GM12878 (cell line): ENCODE measurements at regions not wholly inside any gene's neighbourhood (a gene's known extent, or its start where the extent isn't known, plus 50 kb on each side); places are given as distances from the start of the nearest gene placed in this dataset.

ENCODE experiments used
- ATAC-seq: fragments of 200-7000 bp; cut with Tn5 transposase; 3 replicates; pipeline ENCODE4 v1.9.1; 2020; ENCODE audit warnings: mild to moderate bottlenecking, moderate library complexity
- BruUV-seq: library from RNA; stranded (reverse); fragments of 400-500 nt; replicated peaks from 2 replicates; lab custom pipeline; 2021; lab: Mats Ljungman, UMichigan
- CTCF ChIA-PET: fragments of 300-600 bp; sonication (Branson Sonifier 250); formaldehyde crosslinking; extraction: SDS; loops from one replicate; lab custom pipeline; 2021; ENCODE audit warnings: inconsistent platforms; lab: Yijun Ruan, JAX
- POLR2A ChIA-PET: fragments of 350-600 bp; formaldehyde crosslinking; extraction: SDS; loops from one replicate; lab custom pipeline; 2021; ENCODE audit warnings: inconsistent platforms; lab: Charles Lee
- RAD21 ChIA-PET: fragments of 300-600 bp; sonication (Branson Sonifier 250); formaldehyde crosslinking; loops from one replicate; lab custom pipeline; 2023; ENCODE audit warnings: antibody characterized with exemption; ENCODE audit not compliant: unreplicated experiment; lab: Charles Lee
- SMC1A ChIA-PET: fragments of 300-600 bp; sonication (Branson Sonifier 250); formaldehyde crosslinking; loops from one replicate; lab custom pipeline; 2023; ENCODE audit not compliant: unreplicated experiment, uncharacterized antibody; lab: Charles Lee
- DNase-seq: peaks from one replicate; pipeline ENCODE4 v3.0.0-alpha.2; 2011; ENCODE audit warnings: low read depth, low spot score
- FAIRE-seq: peaks from 3 replicates; lab custom pipeline; 2011; peaks lifted over from hg19 to GRCh38; lab: Jason Lieb, UNC
- H2AFZ ChIP-seq: 2 replicates; pipeline ENCODE4 v1.6.0; 2011; ENCODE audit warnings: low read depth, low read length, control low read depth; ENCODE audit not compliant: control insufficient read depth
- H3K27ac ChIP-seq: 2 replicates; pipeline ENCODE4 v1.5.1; 2011; ENCODE audit warnings: control low read depth; ENCODE audit not compliant: control insufficient read depth, insufficient read depth
- H3K27me3 ChIP-seq, 2 experiments: replicated peaks in 1 of 2; 2 replicates each; pipeline versions ENCODE4 v1.6.0 to v1.6.1; 2011; ENCODE audit warnings: low read length in 1 of 2; ENCODE audit not compliant: control insufficient read depth in 2 of 2, insufficient read depth in 2 of 2
- H3K36me3 ChIP-seq, 2 experiments: 2 replicates each; pipeline ENCODE4 v1.5.1; 2011; ENCODE audit warnings: low read length in 1 of 2; ENCODE audit not compliant: control insufficient read depth in 2 of 2, insufficient read depth in 2 of 2
- H3K4me1 ChIP-seq: 2 replicates; pipeline ENCODE4 v1.6.1; 2011; ENCODE audit warnings: mild to moderate bottlenecking, low read length, moderate library complexity, mixed read lengths; ENCODE audit not compliant: control insufficient read depth, insufficient read depth
- H3K4me2 ChIP-seq: 2 replicates; pipeline ENCODE4 v1.6.0; 2011; ENCODE audit warnings: control low read depth; ENCODE audit not compliant: control insufficient read depth, insufficient read depth
- H3K4me3 ChIP-seq: fragments of 200-600 bp; sonication (generic); 2 replicates; pipeline ENCODE4 v1.5.1; 2016
- H3K79me2 ChIP-seq: 2 replicates; pipeline ENCODE4 v1.6.0; 2011; ENCODE audit warnings: low read length; ENCODE audit not compliant: control insufficient read depth, insufficient read depth
- H3K9ac ChIP-seq: 2 replicates; pipeline ENCODE4 v1.8.0; 2011; ENCODE audit warnings: low read length, control low read depth, mixed read lengths; ENCODE audit not compliant: control insufficient read depth, insufficient read depth
- H3K9me3 ChIP-seq: replicated peaks from 3 replicates; pipeline ENCODE4 v1.5.1; 2011; ENCODE audit warnings: mild to moderate bottlenecking, low read length; ENCODE audit not compliant: control insufficient read depth, insufficient read depth
- H4K20me1 ChIP-seq: 2 replicates; pipeline ENCODE4 v1.6.0; 2011; ENCODE audit not compliant: control insufficient read depth, insufficient read depth
- ATF7 ChIP-seq: fragments of 450-650 bp; IDR thresholded peaks from 2 replicates; pipeline ENCODE4 v1.6.1; 2016; ENCODE audit warnings: low read depth, mild to moderate bottlenecking
- BRCA1 ChIP-seq: IDR thresholded peaks from 2 replicates; pipeline ENCODE4 v1.6.1; 2011; ENCODE audit warnings: low read depth, low read length, improper control_type of control experiment
- CREB1 ChIP-seq: IDR thresholded peaks from 2 replicates; pipeline ENCODE4 v1.6.1; 2012; ENCODE audit warnings: low read depth, mild to moderate bottlenecking, inconsistent platforms
- EGR1 ChIP-seq, 2 experiments: IDR thresholded peaks; 1 replicate in 1 of 2; 2 replicates in 1 of 2; pipeline ENCODE4 v1.6.1; 2011 to 2012; ENCODE audit warnings: low read depth in 2 of 2, low read length in 2 of 2, borderline replicate concordance in 1 of 2, mild to moderate bottlenecking in 1 of 2, moderate library complexity in 1 of 2
- GABPA ChIP-seq: IDR thresholded peaks from 2 replicates; pipeline ENCODE4 v1.6.1; 2014; ENCODE audit warnings: antibody characterized with exemption, low read depth, mild to moderate bottlenecking, inconsistent platforms
- HDAC2 ChIP-seq: fragments of 200-600 bp; sonication (generic); IDR thresholded peaks from 2 replicates; pipeline ENCODE4 v1.6.1; 2017
- IRF5 ChIP-seq: fragments of 450-650 bp; IDR thresholded peaks from 2 replicates; pipeline ENCODE4 v1.6.1; 2017; ENCODE audit warnings: borderline replicate concordance
- JUND ChIP-seq: IDR thresholded peaks from 2 replicates; pipeline ENCODE4 v1.6.1; 2012; ENCODE audit warnings: low read depth, mild to moderate bottlenecking, low read length, improper control_type of control experiment, moderate library complexity
- KDM1A ChIP-seq: fragments of 200-600 bp; sonication (generic); IDR thresholded peaks from 2 replicates; pipeline ENCODE4 v1.6.1; 2016; ENCODE audit warnings: borderline replicate concordance
- MTA3 ChIP-seq: IDR thresholded peaks from 2 replicates; pipeline ENCODE4 v1.6.1; 2012; ENCODE audit warnings: low read length, inconsistent platforms, borderline replicate concordance
- MYC ChIP-seq: IDR thresholded peaks from 2 replicates; pipeline ENCODE4 v1.6.1; 2011; ENCODE audit warnings: mild to moderate bottlenecking, low read length, moderate library complexity, inconsistent platforms; ENCODE audit not compliant: insufficient read depth, insufficient replicate concordance, insufficient read length, severe bottlenecking
- PAX5 ChIP-seq: IDR thresholded peaks from 2 replicates; pipeline ENCODE4 v1.6.1; 2011; ENCODE audit warnings: low read depth, low read length, borderline replicate concordance
- TARDBP ChIP-seq: IDR thresholded peaks from 2 replicates; pipeline ENCODE4 v1.6.1; 2016; ENCODE audit warnings: borderline replicate concordance
- ZNF384 ChIP-seq: IDR thresholded peaks from 2 replicates; pipeline ENCODE4 v1.6.1; 2012; ENCODE audit warnings: low read depth, mild to moderate bottlenecking, low read length, improper control_type of control experiment, borderline replicate concordance
- ZZZ3 ChIP-seq: IDR thresholded peaks from 2 replicates; pipeline ENCODE4 v1.6.1; 2011; ENCODE audit warnings: low read depth; ENCODE audit not compliant: control insufficient read depth, insufficient read length
- WGBS: methylation state at CpG from one replicate; pipeline ENCODE4 v1.1.6; 2016; ENCODE audit warnings: low lambda C conversion rate; ENCODE audit not compliant: insufficient replicate concordance, insufficient coverage; ENCODE audit errors: missing lambda C conversion rate; 5-methylcytosine and 5-hydroxymethylcytosine counted together
- in situ Hi-C: fragments of 300-500 bp; cut with MboI; formaldehyde crosslinking; loops from 9 replicates; pipeline ENCODE4 v1.14.3; 2018; ENCODE audit warnings: mixed read lengths
- intact Hi-C: fragments of 100-400 bp; cut with micrococcal nuclease; formaldehyde crosslinking; loops from one replicate; pipeline ENCODE4 v1.14.2; 2022; ENCODE audit not compliant: unreplicated experiment
- TF ChIP-seq, protein P1 (sequence below): fragments of 450-650 bp; IDR thresholded peaks from 2 replicates; pipeline ENCODE4 v1.6.1; 2014; ENCODE audit warnings: mild to moderate bottlenecking

DNA sequence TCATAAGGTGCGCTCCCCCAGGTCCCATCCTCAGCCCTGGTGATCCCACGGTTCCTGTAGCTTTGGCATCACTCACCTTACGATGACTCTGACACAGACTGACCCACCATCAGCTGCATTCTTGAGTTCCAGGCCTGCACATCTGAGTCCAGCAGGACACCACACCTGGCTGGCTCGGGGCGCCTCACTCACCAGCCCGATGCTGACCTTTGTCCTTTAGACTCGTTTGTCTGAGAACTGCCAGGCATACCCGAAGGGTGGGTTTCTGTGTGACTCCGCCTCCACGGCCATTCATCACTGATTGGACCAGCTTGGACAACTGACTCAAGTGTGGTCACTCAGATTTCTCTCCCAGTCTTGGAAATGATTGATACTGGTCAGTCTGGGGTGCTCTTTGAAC, 129.4 kb upstream of the CSF3R start:
- POLR2A ChIA-PET = no interaction called here
- Histone ChIP-seq H3K4me1 (no peaks in the 10 kb centered on the region), H3K36me3 (no peaks in the 10 kb centered on the region), H3K27ac (no peak overlapping the region), H3K9ac (no peak overlapping the region), H3K27me3 (no peaks in the 10 kb centered on the region; a peak in 1 of 4 replicates), H3K79me2 (no peaks in the 10 kb centered on the region), H3K9me3 (no peaks in the 10 kb centered on the region), H3K4me3 (no peak overlapping the region), H2AFZ (no peak overlapping the region), H4K20me1 (no peaks in the 10 kb centered on the region), H3K4me2 (no peak overlapping the region)
- FAIRE-seq (no peak), DNase-seq (no peak), ATAC-seq (no peak)
- RAD21 ChIA-PET = no interaction called here
- CTCF ChIA-PET = interaction anchor here (1.8 kb wide), 1 partner anchor 36 kb away, joined by 5 read pairs; no protein-coding TSS in a partner anchor
- 7% methylated on average over 10 of the region's 10 CpGs for WGBS
- BruUV-seq = no TSS peak
- SMC1A ChIA-PET = interaction anchor here (1.1 kb wide), 1 partner anchor 710 kb away, joined by 4 read pairs; no protein-coding TSS in a partner anchor
- intact Hi-C loops (no loop called here), in situ Hi-C loops (no loop called here)
- TF ChIP-seq JUND = no peak
- no peak for TF ChIP-seq EGR1 (IDR thresholded peaks at IDR 0.05; ENCODE audit: borderline replicate concordance in 1 of 2, low read depth in 2 of 2, low read length in 2 of 2)
- no peak for TF ChIP-seq ZNF384
- TF ChIP-seq KDM1A = no peak
- TF ChIP-seq GABPA = no peak
- TF ChIP-seq CREB1 = no peak
- TF ChIP-seq IRF5 = no peak
- no peak for TF ChIP-seq ZZZ3
- no peak for TF ChIP-seq ATF7
- TF ChIP-seq MTA3 = no peak
- TF ChIP-seq HDAC2 = no peak
- TF ChIP-seq PAX5 = no peak
- TF ChIP-seq, protein P1, sequence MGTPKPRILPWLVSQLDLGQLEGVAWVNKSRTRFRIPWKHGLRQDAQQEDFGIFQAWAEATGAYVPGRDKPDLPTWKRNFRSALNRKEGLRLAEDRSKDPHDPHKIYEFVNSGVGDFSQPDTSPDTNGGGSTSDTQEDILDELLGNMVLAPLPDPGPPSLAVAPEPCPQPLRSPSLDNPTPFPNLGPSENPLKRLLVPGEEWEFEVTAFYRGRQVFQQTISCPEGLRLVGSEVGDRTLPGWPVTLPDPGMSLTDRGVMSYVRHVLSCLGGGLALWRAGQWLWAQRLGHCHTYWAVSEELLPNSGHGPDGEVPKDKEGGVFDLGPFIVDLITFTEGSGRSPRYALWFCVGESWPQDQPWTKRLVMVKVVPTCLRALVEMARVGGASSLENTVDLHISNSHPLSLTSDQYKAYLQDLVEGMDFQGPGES = no peak
- no peak for TF ChIP-seq TARDBP
- no peak for TF ChIP-seq MYC
- TF ChIP-seq BRCA1 = no peak
